ENCODE measurements at regions not wholly inside any gene's neighbourhood (a gene's known extent, or its start where the extent isn't known, plus 50 kb on each side); places are given as distances from the start of the nearest gene placed in this dataset.
"Not testable (repeated sequence)": the region's sequence is repeated elsewhere in the genome, so short reads cannot be mapped to it uniquely, and the experiment has no call there.

- DNase-seq = peak in 31 of 56 donors; percentile 7 to 61 (median 31)
These were observed 196.4 kb downstream of the IGLL1 start for GRCh38 chr22:23383491-23384361.

GRCh38 chr22:23382428-23383218, 197.5 kb downstream of the IGLL1 start:
- no peak for DNase-seq

- DNase-seq = no peak
These were observed 198.2 kb downstream of the IGLL1 start for GRCh38 chr22:23381661-23382427.

- DNase-seq = no peak
These were observed 199.2 kb downstream of the IGLL1 start for GRCh38 chr22:23380911-23381310.

GRCh38 chr22:23380230-23380573, 199.9 kb downstream of the IGLL1 start:
- no peak for DNase-seq

- not testable (repeated sequence) for DNase-seq
These were observed 199.4 kb downstream of the BCR start for GRCh38 chr22:23379540-23380229.

- DNase-seq = no peak
These were observed 197.5 kb downstream of the BCR start for GRCh38 chr22:23377767-23378166.

GRCh38 chr22:23376256-23376655, 195.9 kb downstream of the BCR start:
- no peak for DNase-seq

- no peak for DNase-seq
These were observed 194.9 kb downstream of the BCR start for GRCh38 chr22:23375031-23375827.

- DNase-seq = no peak
These were observed 193.3 kb downstream of the BCR start for GRCh38 chr22:23373601-23374000.

- DNase-seq = no peak
These were observed 189.9 kb downstream of the BCR start for GRCh38 chr22:23370251-23370650.

- no peak for DNase-seq
These were observed 188.9 kb downstream of the BCR start for GRCh38 chr22:23369054-23369685.
